Parathyroid adenoma (tissue), 2 donors: ENCODE measurements at regions not wholly inside any gene's neighbourhood (a gene's known extent, or its start where the extent isn't known, plus 50 kb on each side); places are given as distances from the start of the nearest gene placed in this dataset.

Experiments used
- H2AFZ ChIP-seq: fragments of 300-600 bp; sonication (generic); one replicate; pipeline ENCODE4 v1.7.0; 2017; ENCODE audit warnings: antibody characterized with exemption, mild to moderate bottlenecking
- H3K27ac ChIP-seq: fragments of 300-600 bp; sonication (generic); one replicate; pipeline ENCODE4 v1.7.0; 2017
- H3K27me3 ChIP-seq: fragments of 300-600 bp; sonication (generic); one replicate; pipeline ENCODE4 v1.7.0; 2017; ENCODE audit warnings: low read length; ENCODE audit not compliant: control insufficient read depth, insufficient read depth
- H3K36me3 ChIP-seq: fragments of 300-600 bp; sonication (generic); one replicate; pipeline ENCODE4 v1.7.0; 2017; ENCODE audit warnings: low read length; ENCODE audit not compliant: control insufficient read depth, insufficient read depth
- H3K4me1 ChIP-seq: fragments of 300-600 bp; sonication (generic); one replicate; pipeline ENCODE4 v1.7.0; 2017; ENCODE audit warnings: control low read depth
- H3K4me2 ChIP-seq: fragments of 300-600 bp; sonication (generic); one replicate; pipeline ENCODE4 v1.7.0; 2017; ENCODE audit warnings: low read length
- H3K4me3 ChIP-seq: fragments of 300-600 bp; sonication (generic); one replicate; pipeline ENCODE4 v1.7.0; 2017; ENCODE audit warnings: low read depth, low read length
- H3K79me2 ChIP-seq: fragments of 300-600 bp; sonication (generic); one replicate; pipeline ENCODE4 v1.7.0; 2017; ENCODE audit warnings: control low read depth
- H3K9ac ChIP-seq: fragments of 300-600 bp; sonication (generic); one replicate; pipeline ENCODE4 v1.7.0; 2017; ENCODE audit warnings: mild to moderate bottlenecking
- H3K9me3 ChIP-seq: fragments of 300-600 bp; sonication (generic); one replicate; pipeline ENCODE4 v1.7.0; 2017; ENCODE audit warnings: low read length; ENCODE audit not compliant: control insufficient read depth
- TF ChIP-seq, protein P1 (sequence below): fragments of 300-600 bp; sonication (generic); IDR thresholded peaks from one replicate; pipeline ENCODE4 v1.7.0; 2017; ENCODE audit warnings: antibody characterized with exemption, mild to moderate bottlenecking
- donor health status: primary hyperparathyroidism.

DNA sequence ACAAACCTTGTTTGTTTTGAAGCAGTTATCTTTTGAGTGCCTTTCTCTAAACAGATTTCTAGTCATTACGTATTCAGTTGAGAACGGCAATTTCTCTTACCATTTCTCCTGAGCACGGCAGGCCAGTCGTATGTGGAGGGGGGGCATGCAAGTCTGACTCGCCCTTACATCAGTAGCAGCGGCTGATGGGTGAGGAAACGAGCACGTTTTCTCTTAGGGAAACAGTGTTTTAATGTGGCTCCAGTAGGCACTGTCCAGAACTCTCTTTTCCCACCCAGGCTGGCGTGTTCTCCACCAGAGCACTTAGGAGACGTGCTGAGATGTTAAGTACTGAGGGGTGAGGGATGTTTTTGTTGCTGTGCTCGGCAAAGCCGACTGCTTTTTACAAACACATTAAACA lies 240.5 kb downstream of the STIM2 start:
- H3K27ac ChIP-seq = no peak overlapping the region
- no peak overlapping the region for H3K4me3 ChIP-seq
- H3K9ac ChIP-seq = no peak overlapping the region
- no peaks in the 10 kb centered on the region for H3K36me3 ChIP-seq
- no peak overlapping the region for H2AFZ ChIP-seq
- H3K79me2 ChIP-seq = no peaks in the 10 kb centered on the region
- H3K4me2 ChIP-seq = no peak overlapping the region
- TF ChIP-seq, protein P1, sequence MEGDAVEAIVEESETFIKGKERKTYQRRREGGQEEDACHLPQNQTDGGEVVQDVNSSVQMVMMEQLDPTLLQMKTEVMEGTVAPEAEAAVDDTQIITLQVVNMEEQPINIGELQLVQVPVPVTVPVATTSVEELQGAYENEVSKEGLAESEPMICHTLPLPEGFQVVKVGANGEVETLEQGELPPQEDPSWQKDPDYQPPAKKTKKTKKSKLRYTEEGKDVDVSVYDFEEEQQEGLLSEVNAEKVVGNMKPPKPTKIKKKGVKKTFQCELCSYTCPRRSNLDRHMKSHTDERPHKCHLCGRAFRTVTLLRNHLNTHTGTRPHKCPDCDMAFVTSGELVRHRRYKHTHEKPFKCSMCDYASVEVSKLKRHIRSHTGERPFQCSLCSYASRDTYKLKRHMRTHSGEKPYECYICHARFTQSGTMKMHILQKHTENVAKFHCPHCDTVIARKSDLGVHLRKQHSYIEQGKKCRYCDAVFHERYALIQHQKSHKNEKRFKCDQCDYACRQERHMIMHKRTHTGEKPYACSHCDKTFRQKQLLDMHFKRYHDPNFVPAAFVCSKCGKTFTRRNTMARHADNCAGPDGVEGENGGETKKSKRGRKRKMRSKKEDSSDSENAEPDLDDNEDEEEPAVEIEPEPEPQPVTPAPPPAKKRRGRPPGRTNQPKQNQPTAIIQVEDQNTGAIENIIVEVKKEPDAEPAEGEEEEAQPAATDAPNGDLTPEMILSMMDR = no peak
- no peaks in the 10 kb centered on the region for H3K9me3 ChIP-seq
- H3K4me1 ChIP-seq = no peaks in the 10 kb centered on the region
- no peaks in the 10 kb centered on the region for H3K27me3 ChIP-seq

DNA sequence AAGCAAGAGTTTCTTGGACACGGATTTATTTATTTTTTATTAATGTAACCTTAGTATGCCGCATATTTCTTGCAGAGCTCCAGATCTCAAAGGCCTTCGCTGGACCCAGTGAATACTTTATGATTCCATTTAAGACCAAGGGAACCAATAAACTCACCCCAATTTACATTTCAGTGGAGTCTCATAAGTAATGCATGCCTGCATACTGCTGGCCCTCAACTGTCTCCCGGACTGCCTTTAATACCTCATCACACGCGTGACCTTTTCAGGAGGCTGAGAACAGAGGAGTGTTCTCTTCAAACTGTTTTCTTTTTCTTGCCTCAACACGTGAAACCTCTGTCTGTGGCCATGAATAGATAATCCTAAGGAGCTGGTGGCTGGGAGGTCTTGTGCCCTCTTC lies 240.9 kb downstream of the STIM2 start:
- TF ChIP-seq, protein P1 = no peak
- Histone ChIP-seq H2AFZ (no peak overlapping the region), H3K9me3 (no peaks in the 10 kb centered on the region), H3K9ac (no peak overlapping the region), H3K79me2 (no peaks in the 10 kb centered on the region), H3K4me2 (no peak overlapping the region), H3K36me3 (no peaks in the 10 kb centered on the region), H3K27me3 (no peaks in the 10 kb centered on the region), H3K4me3 (no peak overlapping the region), H3K4me1 (no peaks in the 10 kb centered on the region), H3K27ac (no peak overlapping the region)

DNA sequence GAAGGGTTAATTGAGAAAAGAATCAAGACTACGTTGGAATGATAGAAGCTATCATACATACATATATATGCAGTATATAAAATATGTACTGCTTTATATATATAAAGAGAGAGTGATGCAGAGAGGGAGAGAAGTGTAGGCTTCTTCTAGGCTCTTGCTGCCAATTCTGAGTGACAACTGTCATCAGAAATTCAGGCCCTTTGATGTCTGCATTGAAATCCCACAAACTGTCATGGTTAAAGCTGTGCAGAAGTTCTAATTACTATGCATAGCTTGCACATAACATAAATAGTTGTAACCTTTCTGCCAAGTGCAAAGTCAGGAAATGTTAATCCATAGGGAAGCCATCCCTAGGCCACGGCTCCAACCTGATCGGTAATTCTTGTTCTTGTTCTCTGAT lies 251.0 kb downstream of the STIM2 start:
- no peak overlapping the region for H3K4me2 ChIP-seq
- H3K4me3 ChIP-seq = no peak overlapping the region
- H3K9me3 ChIP-seq = no peaks in the 10 kb centered on the region
- H3K27me3 ChIP-seq = no peaks in the 10 kb centered on the region
- H3K79me2 ChIP-seq = no peaks in the 10 kb centered on the region
- H3K9ac ChIP-seq = no peak overlapping the region
- no peaks in the 10 kb centered on the region for H3K36me3 ChIP-seq
- H2AFZ ChIP-seq = no peak overlapping the region
- no peaks in the 10 kb centered on the region for H3K4me1 ChIP-seq
- TF ChIP-seq, protein P1 = no peak
- H3K27ac ChIP-seq = no peak overlapping the region

DNA sequence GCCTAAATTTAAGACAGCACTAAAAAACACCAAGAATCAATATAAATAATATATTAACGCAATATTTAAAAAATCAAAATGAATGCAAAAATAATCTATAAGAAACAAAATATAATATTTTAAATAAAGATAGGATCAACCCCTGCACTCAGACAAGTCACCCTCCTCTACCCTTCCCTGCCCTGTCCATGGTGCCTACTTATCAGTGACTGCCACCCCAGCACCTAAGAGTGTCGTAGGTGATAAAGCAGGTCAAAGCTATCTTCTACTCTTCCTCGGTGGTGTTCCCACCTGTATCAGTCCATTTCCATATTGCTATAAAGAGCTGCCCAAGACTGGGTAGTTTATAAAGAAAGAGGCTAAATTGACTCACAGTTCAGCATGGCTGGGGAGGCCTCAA lies 251.9 kb downstream of the STIM2 start:
- Histone ChIP-seq H3K79me2 (no peaks in the 10 kb centered on the region), H3K4me3 (no peak overlapping the region), H2AFZ (no peak overlapping the region), H3K4me2 (no peak overlapping the region), H3K9ac (no peak overlapping the region), H3K36me3 (no peaks in the 10 kb centered on the region), H3K27ac (no peak overlapping the region), H3K27me3 (no peaks in the 10 kb centered on the region), H3K4me1 (no peaks in the 10 kb centered on the region), H3K9me3 (no peaks in the 10 kb centered on the region)
- TF ChIP-seq, protein P1 = no peak

DNA sequence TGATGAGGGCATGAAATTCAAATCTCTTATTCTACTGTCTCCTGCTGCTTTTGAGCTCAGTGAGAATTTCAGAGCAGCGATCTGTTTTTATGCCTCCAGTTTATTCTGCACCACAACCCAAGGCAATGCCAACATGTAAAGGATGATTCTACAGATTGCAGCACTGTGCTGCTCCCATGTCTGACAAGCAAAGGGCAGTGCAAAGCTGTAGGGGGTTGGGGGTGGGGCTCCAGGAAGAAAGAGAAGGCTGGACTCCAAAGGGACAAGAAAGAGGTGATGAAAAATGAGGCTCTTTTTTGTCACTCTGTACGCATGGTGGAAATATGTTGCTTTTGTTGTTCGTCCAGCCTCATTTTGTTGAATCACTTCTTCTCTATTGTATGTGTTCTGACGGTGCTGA lies 254.6 kb downstream of the STIM2 start:
- Histone ChIP-seq H3K27me3 (no peaks in the 10 kb centered on the region), H3K4me3 (no peak overlapping the region), H3K27ac (no peak overlapping the region), H3K36me3 (no peaks in the 10 kb centered on the region), H2AFZ (no peak overlapping the region), H3K9ac (no peak overlapping the region), H3K9me3 (no peaks in the 10 kb centered on the region), H3K4me1 (no peaks in the 10 kb centered on the region), H3K4me2 (no peak overlapping the region), H3K79me2 (no peaks in the 10 kb centered on the region)
- TF ChIP-seq, protein P1 = no peak
